GM23338 (cell line): ENCODE measurements at regions not wholly inside any gene's neighbourhood (a gene's known extent, or its start where the extent isn't known, plus 50 kb on each side); places are given as distances from the start of the nearest gene placed in this dataset.

Experiments used
- CTCF ChIP-seq, 2 experiments: fragments of 200-600 bp in 1 of 2; sonication (generic) in 1 of 2; conservative IDR thresholded peaks; 2 replicates each; pipeline versions ENCODE4 v1.5.1 to v1.6.1; 2016 to 2017; ENCODE audit warnings: antibody characterized with exemption in 2 of 2, low read depth in 2 of 2, mild to moderate bottlenecking in 2 of 2, moderate library complexity in 1 of 2
- EZH2 ChIP-seq: fragments of 200-600 bp; sonication (generic); IDR thresholded peaks from one replicate; pipeline ENCODE4 v1.8.0; 2017; ENCODE audit warnings: antibody characterized with exemption, mild to moderate bottlenecking, low read depth; ENCODE audit not compliant: unreplicated experiment
- EZH2phosphoT487 ChIP-seq: fragments of 200-600 bp; sonication (generic); IDR thresholded peaks from one replicate; pipeline ENCODE4 v1.8.1; 2018; ENCODE audit warnings: antibody characterized with exemption; ENCODE audit not compliant: unreplicated experiment
- ZNF114 ChIP-seq: fragments of 250-450 bp; sonication (Bioruptor Pico); IDR thresholded peaks from 2 replicates; pipeline ENCODE4 v1.5.0; 2020; ENCODE audit warnings: mild to moderate bottlenecking, moderate library complexity
- ZNF331 ChIP-seq: fragments of 250-450 bp; sonication (Bioruptor Pico); IDR thresholded peaks from 2 replicates; pipeline ENCODE4 v1.5.0; 2020; ENCODE audit warnings: low read depth, mild to moderate bottlenecking, moderate library complexity
- ZNF462 ChIP-seq: fragments of 250-450 bp; sonication (Bioruptor Pico); IDR thresholded peaks from 2 replicates; pipeline ENCODE4 v1.5.0; 2020; ENCODE audit warnings: mild to moderate bottlenecking, moderate library complexity

GRCh38 chr10:132487241-132488135 lies 50.1 kb upstream of the INPP5A start (continued):
- TF ChIP-seq ZNF462 (CRISPR knock-in tag), result no peak
- no peak for TF ChIP-seq ZNF331 (CRISPR knock-in tag)
- TF ChIP-seq EZH2, result no peak
- no peak for TF ChIP-seq CTCF (conservative IDR thresholded peaks at IDR 0.05; ENCODE audit: low read depth in 2 of 2)
- no peak for TF ChIP-seq EZH2phosphoT487
- TF ChIP-seq ZNF114 (CRISPR knock-in tag), result no peak
